Central memory CD8-positive, alpha-beta T cell (primary cell): ENCODE measurements at regions not wholly inside any gene's neighbourhood (a gene's known extent, or its start where the extent isn't known, plus 50 kb on each side); places are given as distances from the start of the nearest gene placed in this dataset.

Experiments
- ATAC-seq: fragments of 150-1000 bp; cut with Tn5 transposase; replicated peaks from 2 replicates; pipeline ENCODE4 v1.10.0; 2022; ENCODE audit warnings: mild to moderate bottlenecking, moderate FRiP score, moderate number of reproducible peaks; ENCODE audit not compliant: poor library complexity, severe bottlenecking; ENCODE audit errors: extremely low read depth
- DNase-seq, 2 donors: peaks; one replicate each; pipeline ENCODE4 v3.0.0; 2021; ENCODE audit warnings: low spot score in 2 of 2
- H3K27ac Mint-ChIP-seq: one replicate; pipeline ENCODE4 v1.8.0; 2022; ENCODE audit warnings: low read depth, mild to moderate bottlenecking, moderate library complexity, mixed read lengths
- H3K27me3 Mint-ChIP-seq: one replicate; pipeline ENCODE4 v1.8.0; 2022; ENCODE audit warnings: mixed read lengths
- H3K36me3 Mint-ChIP-seq: one replicate; pipeline ENCODE4 v1.8.0; 2022; ENCODE audit warnings: mild to moderate bottlenecking, moderate library complexity, mixed read lengths; ENCODE audit not compliant: insufficient read depth
- H3K4me1 Mint-ChIP-seq: one replicate; pipeline ENCODE4 v1.8.0; 2022; ENCODE audit warnings: mixed read lengths
- H3K4me3 Mint-ChIP-seq: one replicate; pipeline ENCODE4 v1.8.0; 2022; ENCODE audit warnings: mild to moderate bottlenecking, moderate library complexity, mixed read lengths
- H3K9me3 Mint-ChIP-seq: one replicate; pipeline ENCODE4 v1.8.0; 2022; ENCODE audit warnings: mixed read lengths

GRCh38 chr13:31631746-31632145, 107.6 kb upstream of the RXFP2 start:
- Mint-ChIP-seq H3K9me3 (peaks cover 14% of the 10 kb centered on the region), H3K27ac (no peak overlapping the region), H3K27me3 (no peaks in the 10 kb centered on the region), H3K36me3 (no peaks in the 10 kb centered on the region), H3K4me1 (no peaks in the 10 kb centered on the region), H3K4me3 (no peak overlapping the region)
- DNase-seq, result no peak
- ATAC-seq, result no peak

- Mint-ChIP-seq H3K36me3 (no peaks in the 10 kb centered on the region), H3K27ac (no peak overlapping the region), H3K4me1 (no peaks in the 10 kb centered on the region), H3K4me3 (no peak overlapping the region), H3K9me3 (peaks cover 25% of the 10 kb centered on the region), H3K27me3 (no peaks in the 10 kb centered on the region)
- DNase-seq (no peak), ATAC-seq (no peak)
Measured at GRCh38 chr13:31638577-31638976, 100.7 kb upstream of the RXFP2 start.

- H3K36me3 Mint-ChIP-seq, result no peaks in the 10 kb centered on the region
Measured at GRCh38 chr13:31639443-31640163, 99.7 kb upstream of the RXFP2 start.

GRCh38 chr13:31649766-31650165, 89.6 kb upstream of the RXFP2 start:
- H3K4me3 Mint-ChIP-seq, result no peak overlapping the region
- DNase-seq (no peak), ATAC-seq (no peak)
- H3K36me3 Mint-ChIP-seq, result peaks cover 2% of the 10 kb centered on the region
- H3K27me3 Mint-ChIP-seq, result no peaks in the 10 kb centered on the region
- no peaks in the 10 kb centered on the region for H3K4me1 Mint-ChIP-seq
- H3K9me3 Mint-ChIP-seq, result peaks cover 6% of the 10 kb centered on the region
- H3K27ac Mint-ChIP-seq, result no peak overlapping the region

More at GRCh38 chr13:31639443-31640163, 99.7 kb upstream of the RXFP2 start:
- Mint-ChIP-seq H3K4me1 (no peaks in the 10 kb centered on the region), H3K4me3 (no peak overlapping the region), H3K27me3 (no peaks in the 10 kb centered on the region), H3K27ac (no peak overlapping the region), H3K9me3 (peaks cover 20% of the 10 kb centered on the region)
- no peak for DNase-seq
- no peak for ATAC-seq

GRCh38 chr13:31653730-31654129, 85.6 kb upstream of the RXFP2 start:
- H3K27me3 Mint-ChIP-seq, result no peaks in the 10 kb centered on the region
- H3K27ac Mint-ChIP-seq, result no peak overlapping the region
- ATAC-seq, result no peak
- H3K9me3 Mint-ChIP-seq, result peaks cover 13% of the 10 kb centered on the region
- H3K4me1 Mint-ChIP-seq, result no peaks in the 10 kb centered on the region
- H3K36me3 Mint-ChIP-seq, result no peaks in the 10 kb centered on the region
- H3K4me3 Mint-ChIP-seq, result no peak overlapping the region
- no peak for DNase-seq

- H3K9me3 Mint-ChIP-seq, result peaks cover 16% of the 10 kb centered on the region
- no peaks in the 10 kb centered on the region for H3K27me3 Mint-ChIP-seq
- ATAC-seq (no peak), DNase-seq (no peak)
- no peaks in the 10 kb centered on the region for H3K4me1 Mint-ChIP-seq
- no peak overlapping the region for H3K4me3 Mint-ChIP-seq
- no peak overlapping the region for H3K27ac Mint-ChIP-seq
- no peaks in the 10 kb centered on the region for H3K36me3 Mint-ChIP-seq
Measured at GRCh38 chr13:31663880-31664585, 75.3 kb upstream of the RXFP2 start.

- H3K27ac Mint-ChIP-seq, result no peak overlapping the region
- H3K36me3 Mint-ChIP-seq, result no peaks in the 10 kb centered on the region
- H3K4me3 Mint-ChIP-seq, result no peak overlapping the region
- DNase-seq, result no peak
- no peaks in the 10 kb centered on the region for H3K27me3 Mint-ChIP-seq
- H3K4me1 Mint-ChIP-seq, result no peaks in the 10 kb centered on the region
- peaks cover 11% of the 10 kb centered on the region for H3K9me3 Mint-ChIP-seq
- no peak for ATAC-seq
Measured at GRCh38 chr13:31670831-31671617, 68.3 kb upstream of the RXFP2 start.

GRCh38 chr13:31674051-31674450, 65.3 kb upstream of the RXFP2 start:
- ATAC-seq (no peak), DNase-seq (no peak)
- Mint-ChIP-seq H3K27me3 (no peaks in the 10 kb centered on the region), H3K36me3 (no peaks in the 10 kb centered on the region), H3K9me3 (peaks cover 12% of the 10 kb centered on the region), H3K27ac (no peak overlapping the region), H3K4me1 (no peaks in the 10 kb centered on the region), H3K4me3 (no peak overlapping the region)

GRCh38 chr13:31675440-31675953, 63.8 kb upstream of the RXFP2 start:
- Mint-ChIP-seq H3K4me1 (no peaks in the 10 kb centered on the region), H3K9me3 (peaks cover 12% of the 10 kb centered on the region)

GRCh38 chr13:31681133-31681532, 58.2 kb upstream of the RXFP2 start:
- no peak for DNase-seq
- no peaks in the 10 kb centered on the region for H3K36me3 Mint-ChIP-seq
- ATAC-seq, result no peak
- H3K4me3 Mint-ChIP-seq, result no peak overlapping the region
- no peak overlapping the region for H3K27ac Mint-ChIP-seq
- peaks cover 11% of the 10 kb centered on the region for H3K9me3 Mint-ChIP-seq
- H3K4me1 Mint-ChIP-seq, result no peaks in the 10 kb centered on the region
- no peaks in the 10 kb centered on the region for H3K27me3 Mint-ChIP-seq

More at GRCh38 chr13:31675440-31675953, 63.8 kb upstream of the RXFP2 start:
- DNase-seq (no peak), ATAC-seq (no peak)
- no peak overlapping the region for H3K27ac Mint-ChIP-seq
- no peaks in the 10 kb centered on the region for H3K27me3 Mint-ChIP-seq
- H3K36me3 Mint-ChIP-seq, result no peaks in the 10 kb centered on the region
- H3K4me3 Mint-ChIP-seq, result no peak overlapping the region

- no peak for DNase-seq
- H3K27me3 Mint-ChIP-seq, result peaks cover 5% of the 10 kb centered on the region
- H3K4me3 Mint-ChIP-seq, result no peak overlapping the region
- no peak overlapping the region for H3K27ac Mint-ChIP-seq
- ATAC-seq, result no peak
- no peaks in the 10 kb centered on the region for H3K36me3 Mint-ChIP-seq
- peaks cover 7% of the 10 kb centered on the region for H3K9me3 Mint-ChIP-seq
- no peaks in the 10 kb centered on the region for H3K4me1 Mint-ChIP-seq
Measured at GRCh38 chr13:31684466-31684865, 54.9 kb upstream of the RXFP2 start.

GRCh38 chr13:31686670-31687425, 52.5 kb upstream of the RXFP2 start:
- no peaks in the 10 kb centered on the region for H3K4me1 Mint-ChIP-seq
- peaks cover 17% of the 10 kb centered on the region for H3K9me3 Mint-ChIP-seq
- H3K36me3 Mint-ChIP-seq, result no peaks in the 10 kb centered on the region
- ATAC-seq (no peak), DNase-seq (no peak)
- no peak overlapping the region for H3K27ac Mint-ChIP-seq
- no peak overlapping the region for H3K4me3 Mint-ChIP-seq
- peaks cover 10% of the 10 kb centered on the region for H3K27me3 Mint-ChIP-seq
